Mammary epithelial cell (primary cell): ENCODE measurements at regions not wholly inside any gene's neighbourhood (a gene's known extent, or its start where the extent isn't known, plus 50 kb on each side); places are given as distances from the start of the nearest gene placed in this dataset.

Source experiments
- EZH2 ChIP-seq: IDR thresholded peaks from 2 replicates; pipeline ENCODE4 v1.6.1; 2012; ENCODE audit warnings: low read length, inconsistent platforms, borderline replicate concordance
- TF ChIP-seq, protein P1 (sequence below), 2 donors: IDR thresholded peaks in 1 of 2; conservative IDR thresholded peaks in 1 of 2; 2 replicates each; pipeline ENCODE4 v1.5.1; 2011 to 2012; ENCODE audit warnings: inconsistent platforms in 2 of 2, low read length in 2 of 2, mild to moderate bottlenecking in 2 of 2, control low read depth in 1 of 2, low read depth in 1 of 2; ENCODE audit not compliant: insufficient read depth in 1 of 2; ENCODE audit errors: extremely low read depth in 1 of 2

DNA sequence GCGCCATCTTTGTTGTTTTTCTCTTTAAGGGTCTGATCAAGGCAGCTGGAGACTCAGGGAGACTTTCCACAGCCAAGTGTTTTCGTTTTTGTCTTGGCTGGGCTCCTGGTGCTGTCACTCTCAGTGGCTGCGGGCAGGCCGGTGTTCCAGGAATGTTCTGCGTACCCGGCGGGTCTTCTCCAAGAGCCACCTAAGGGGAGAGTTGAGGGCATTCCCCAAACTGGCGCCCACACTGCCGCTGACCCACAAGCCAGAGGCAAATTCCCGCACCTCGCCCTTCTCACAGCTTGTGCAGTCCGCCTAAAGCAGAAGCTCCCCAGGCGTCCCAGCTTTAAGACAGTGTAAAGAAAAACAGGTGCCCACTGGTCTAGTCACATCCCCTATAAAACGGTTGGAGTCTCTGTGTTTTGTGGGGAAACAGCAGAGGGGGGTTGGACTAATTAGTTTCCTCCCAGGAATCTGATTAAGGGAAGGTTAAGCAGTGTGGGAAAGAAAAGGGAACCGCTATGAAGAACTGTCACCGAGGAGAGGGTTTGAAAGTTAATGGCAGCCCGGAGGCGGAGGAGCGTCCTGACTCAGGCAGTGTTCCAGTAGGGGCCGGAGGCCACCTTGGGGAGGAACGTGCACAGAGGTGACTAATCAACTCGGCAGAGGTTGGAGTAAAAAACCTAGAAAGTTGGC, 224.5 kb downstream of the SLC4A3 start:
- TF ChIP-seq, protein P1, sequence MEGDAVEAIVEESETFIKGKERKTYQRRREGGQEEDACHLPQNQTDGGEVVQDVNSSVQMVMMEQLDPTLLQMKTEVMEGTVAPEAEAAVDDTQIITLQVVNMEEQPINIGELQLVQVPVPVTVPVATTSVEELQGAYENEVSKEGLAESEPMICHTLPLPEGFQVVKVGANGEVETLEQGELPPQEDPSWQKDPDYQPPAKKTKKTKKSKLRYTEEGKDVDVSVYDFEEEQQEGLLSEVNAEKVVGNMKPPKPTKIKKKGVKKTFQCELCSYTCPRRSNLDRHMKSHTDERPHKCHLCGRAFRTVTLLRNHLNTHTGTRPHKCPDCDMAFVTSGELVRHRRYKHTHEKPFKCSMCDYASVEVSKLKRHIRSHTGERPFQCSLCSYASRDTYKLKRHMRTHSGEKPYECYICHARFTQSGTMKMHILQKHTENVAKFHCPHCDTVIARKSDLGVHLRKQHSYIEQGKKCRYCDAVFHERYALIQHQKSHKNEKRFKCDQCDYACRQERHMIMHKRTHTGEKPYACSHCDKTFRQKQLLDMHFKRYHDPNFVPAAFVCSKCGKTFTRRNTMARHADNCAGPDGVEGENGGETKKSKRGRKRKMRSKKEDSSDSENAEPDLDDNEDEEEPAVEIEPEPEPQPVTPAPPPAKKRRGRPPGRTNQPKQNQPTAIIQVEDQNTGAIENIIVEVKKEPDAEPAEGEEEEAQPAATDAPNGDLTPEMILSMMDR (conservative IDR thresholded peaks at IDR 0.05 in 1 of 2, IDR thresholded peaks at IDR 0.05 in 1 of 2; ENCODE audit: extremely low read depth in 1 of 2, insufficient read depth in 1 of 2, low read depth in 1 of 2, low read length in 2 of 2) = peak in 1 of 2 donors; percentile 7
- TF ChIP-seq EZH2 = no peak
